Upper lobe of right lung (tissue), 1 donor: ENCODE measurements at regions not wholly inside any gene's neighbourhood (a gene's known extent, or its start where the extent isn't known, plus 50 kb on each side); places are given as distances from the start of the nearest gene placed in this dataset.
"Not testable (repeated sequence)": the region's sequence is repeated elsewhere in the genome, so short reads cannot be mapped to it uniquely, and the experiment has no call there.

ENCODE experiments used
- ATAC-seq: fragments of 200-7000 bp; cut with Tn5 transposase; one replicate; pipeline ENCODE4 v1.9.1; 2020; ENCODE audit warnings: mild to moderate bottlenecking, moderate library complexity
- DNase-seq: peaks from one replicate; pipeline ENCODE4 v3.0.0-alpha.2; 2020
- H3K27ac ChIP-seq: fragments of 200-600 bp; one replicate; pipeline ENCODE4 v1.8.0; 2022
- H3K27me3 ChIP-seq: fragments of 200-600 bp; one replicate; pipeline ENCODE4 v1.8.0; 2022; ENCODE audit warnings: mild to moderate bottlenecking
- H3K36me3 ChIP-seq: fragments of 200-600 bp; one replicate; pipeline ENCODE4 v1.8.0; 2022
- H3K4me1 ChIP-seq: fragments of 200-600 bp; one replicate; pipeline ENCODE4 v1.8.0; 2022
- H3K4me3 ChIP-seq: fragments of 200-600 bp; one replicate; pipeline ENCODE4 v1.8.0; 2022; ENCODE audit warnings: mild to moderate bottlenecking
- H3K9me3 ChIP-seq: fragments of 200-600 bp; one replicate; pipeline ENCODE4 v1.8.0; 2022
- intact Hi-C: fragments of 100-400 bp; cut with DNase I; formaldehyde crosslinking; loops from one replicate; pipeline ENCODE4 v1.11.0; 2022
- TF ChIP-seq, protein P1 (sequence below): fragments of 200-600 bp; IDR thresholded peaks from one replicate; pipeline ENCODE4 v1.8.0; 2022; ENCODE audit warnings: antibody characterized with exemption
- donor health status: DM: no; HTN: yes; CAD: no; lungs with severe emphysema.

DNA sequence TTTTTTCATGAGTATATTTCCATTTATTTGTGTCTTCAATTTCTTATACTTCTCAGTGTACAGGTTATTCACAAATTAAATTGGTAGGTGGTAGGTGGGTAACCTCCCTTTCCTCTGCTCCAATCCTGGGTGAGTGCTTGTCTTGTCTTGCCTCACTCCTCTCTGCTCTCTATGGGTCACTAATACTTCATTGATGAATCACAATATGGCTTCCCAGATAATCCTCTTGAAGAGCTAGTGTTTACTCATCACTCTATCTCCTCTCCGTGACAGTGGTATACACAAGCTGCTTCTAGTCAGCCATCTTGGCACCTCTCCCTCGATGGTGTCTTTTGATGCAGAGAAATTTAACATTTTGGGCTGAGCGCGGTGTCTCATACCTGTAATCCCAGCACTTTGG lies 331.8 kb upstream of the NMUR2 start:
- intact Hi-C loops = no loop called here
- Histone ChIP-seq H3K27me3 (no peaks in the 10 kb centered on the region), H3K4me3 (no peak overlapping the region), H3K36me3 (no peaks in the 10 kb centered on the region), H3K27ac (no peak overlapping the region), H3K4me1 (no peaks in the 10 kb centered on the region), H3K9me3 (no peaks in the 10 kb centered on the region)
- ATAC-seq (no peak), DNase-seq (no peak)
- TF ChIP-seq, protein P1, sequence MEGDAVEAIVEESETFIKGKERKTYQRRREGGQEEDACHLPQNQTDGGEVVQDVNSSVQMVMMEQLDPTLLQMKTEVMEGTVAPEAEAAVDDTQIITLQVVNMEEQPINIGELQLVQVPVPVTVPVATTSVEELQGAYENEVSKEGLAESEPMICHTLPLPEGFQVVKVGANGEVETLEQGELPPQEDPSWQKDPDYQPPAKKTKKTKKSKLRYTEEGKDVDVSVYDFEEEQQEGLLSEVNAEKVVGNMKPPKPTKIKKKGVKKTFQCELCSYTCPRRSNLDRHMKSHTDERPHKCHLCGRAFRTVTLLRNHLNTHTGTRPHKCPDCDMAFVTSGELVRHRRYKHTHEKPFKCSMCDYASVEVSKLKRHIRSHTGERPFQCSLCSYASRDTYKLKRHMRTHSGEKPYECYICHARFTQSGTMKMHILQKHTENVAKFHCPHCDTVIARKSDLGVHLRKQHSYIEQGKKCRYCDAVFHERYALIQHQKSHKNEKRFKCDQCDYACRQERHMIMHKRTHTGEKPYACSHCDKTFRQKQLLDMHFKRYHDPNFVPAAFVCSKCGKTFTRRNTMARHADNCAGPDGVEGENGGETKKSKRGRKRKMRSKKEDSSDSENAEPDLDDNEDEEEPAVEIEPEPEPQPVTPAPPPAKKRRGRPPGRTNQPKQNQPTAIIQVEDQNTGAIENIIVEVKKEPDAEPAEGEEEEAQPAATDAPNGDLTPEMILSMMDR = no peak

GRCh38 chr5:152739916-152740315 lies 334.8 kb upstream of the NMUR2 start:
- intact Hi-C loops = no loop called here
- Histone ChIP-seq H3K4me1 (no peaks in the 10 kb centered on the region), H3K9me3 (no peaks in the 10 kb centered on the region), H3K36me3 (no peaks in the 10 kb centered on the region), H3K27me3 (no peaks in the 10 kb centered on the region), H3K27ac (no peak overlapping the region), H3K4me3 (no peak overlapping the region)
- DNase-seq = no peak
- ATAC-seq = no peak
- TF ChIP-seq, protein P1 = no peak

DNA sequence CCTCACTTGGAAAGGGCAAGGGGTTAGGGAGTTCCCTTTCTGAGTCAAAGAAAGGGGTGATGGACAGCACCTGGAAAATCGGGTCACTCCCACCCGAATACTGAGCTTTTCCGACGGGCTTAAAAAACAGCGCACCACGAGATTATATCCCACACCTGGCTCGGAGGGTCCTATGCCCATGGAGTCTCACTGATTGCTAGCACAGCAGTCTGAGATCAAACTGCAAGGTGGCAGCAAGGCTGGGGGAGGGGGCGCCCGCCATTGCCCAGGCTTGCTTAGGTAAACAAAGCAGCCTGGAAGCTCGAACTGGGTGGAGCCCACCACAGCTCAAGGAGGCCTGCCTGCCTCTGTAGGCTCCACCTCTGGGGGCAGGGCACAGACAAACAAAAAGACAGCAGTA lies 336.0 kb upstream of the NMUR2 start:
- not testable (repeated sequence) for DNase-seq, ATAC-seq

DNA sequence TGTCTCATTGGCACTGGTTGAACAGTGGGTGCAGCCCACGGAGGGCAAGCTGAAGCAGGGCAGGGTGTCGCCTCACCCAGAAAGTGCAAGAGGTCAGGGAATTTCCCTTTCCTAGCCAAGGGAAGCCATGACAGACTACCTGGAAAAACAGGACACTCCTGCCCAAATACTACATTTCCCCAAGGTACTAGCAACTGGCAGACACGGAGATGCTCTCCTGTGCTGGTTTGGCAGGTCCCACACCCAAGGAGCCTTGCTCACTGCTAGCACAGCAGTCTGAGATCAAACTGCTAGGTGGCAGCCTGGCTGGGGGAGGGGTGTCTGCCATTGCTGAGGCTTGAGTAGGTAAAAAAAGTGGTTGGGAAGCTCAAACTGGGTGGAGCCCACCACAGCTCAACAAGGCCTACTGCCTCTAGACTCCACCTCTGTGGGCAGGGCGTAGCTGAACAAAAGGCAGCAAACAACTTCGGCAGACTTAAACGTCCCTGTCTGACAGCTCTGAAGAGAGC lies 382.7 kb upstream of the NMUR2 start:
- H3K4me3 ChIP-seq, ATAC-seq, H3K9me3 ChIP-seq, H3K27ac ChIP-seq, H3K4me1 ChIP-seq, H3K36me3 ChIP-seq, intact Hi-C loops, H3K27me3 ChIP-seq, DNase-seq: not testable (repeated sequence)

More for the DNA sequence above, 336.0 kb upstream of the NMUR2 start:
- H3K36me3 ChIP-seq, H3K27ac ChIP-seq, intact Hi-C loops, H3K4me3 ChIP-seq, H3K9me3 ChIP-seq, H3K27me3 ChIP-seq, H3K4me1 ChIP-seq: not testable (repeated sequence)

GRCh38 chr5:152801886-152802285 lies 396.8 kb upstream of the NMUR2 start:
- TF ChIP-seq, protein P1 = no peak
- Histone ChIP-seq H3K27me3 (no peaks in the 10 kb centered on the region), H3K27ac (no peak overlapping the region), H3K4me3 (no peak overlapping the region), H3K9me3 (no peaks in the 10 kb centered on the region), H3K4me1 (no peaks in the 10 kb centered on the region), H3K36me3 (no peaks in the 10 kb centered on the region)
- no peak for ATAC-seq
- intact Hi-C loops = no loop called here
- DNase-seq = no peak

DNA sequence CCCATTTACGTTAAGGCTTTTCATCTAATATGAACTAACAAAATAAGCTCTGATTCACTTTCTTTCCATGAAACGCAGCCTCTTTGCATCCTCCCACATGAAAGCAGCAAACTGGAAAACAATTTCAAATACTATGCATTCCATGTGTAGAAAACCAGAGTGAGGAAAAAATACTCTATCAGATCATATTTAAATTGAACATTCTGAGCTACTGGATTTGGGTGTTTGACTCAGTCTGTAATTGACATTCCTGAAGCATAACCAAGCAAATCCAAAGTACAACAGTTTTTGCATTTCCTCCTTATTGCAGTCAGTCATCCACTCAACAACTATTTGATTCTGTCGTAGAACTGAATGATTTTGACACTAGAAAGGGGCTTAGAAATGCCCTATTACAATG lies 399.1 kb upstream of the NMUR2 start:
- Histone ChIP-seq H3K9me3 (no peaks in the 10 kb centered on the region), H3K4me1 (no peaks in the 10 kb centered on the region), H3K27ac (no peak overlapping the region), H3K4me3 (no peak overlapping the region), H3K36me3 (no peaks in the 10 kb centered on the region), H3K27me3 (no peaks in the 10 kb centered on the region)
- no peak for DNase-seq
- ATAC-seq = no peak
- intact Hi-C loops = no loop called here
- TF ChIP-seq, protein P1 = no peak

- no peak for ATAC-seq
- H3K36me3 ChIP-seq = no peaks in the 10 kb centered on the region
- intact Hi-C loops = no loop called here
These were observed 406.9 kb upstream of the NMUR2 start for GRCh38 chr5:152811988-152812387.

More at GRCh38 chr5:152811988-152812387, 406.9 kb upstream of the NMUR2 start:
- Histone ChIP-seq H3K4me1 (no peaks in the 10 kb centered on the region), H3K27ac (no peak overlapping the region), H3K9me3 (no peaks in the 10 kb centered on the region), H3K4me3 (no peak overlapping the region), H3K27me3 (no peaks in the 10 kb centered on the region)
- no peak for DNase-seq
- TF ChIP-seq, protein P1 = no peak
